IMR-90 (cell line): ENCODE measurements at regions not wholly inside any gene's neighbourhood (a gene's known extent, or its start where the extent isn't known, plus 50 kb on each side); places are given as distances from the start of the nearest gene placed in this dataset.

Experiments used
- ATAC-seq: fragments of 200-7000 bp; cut with Tn5 transposase; 2 replicates; pipeline ENCODE4 v1.9.1; 2020; ENCODE audit warnings: low read depth, mild to moderate bottlenecking, moderate library complexity
- BruUV-seq: library from RNA; stranded (reverse); fragments of 400-500 nt; replicated peaks from 2 replicates; lab custom pipeline; 2021; lab: Mats Ljungman, UMichigan
- CTCF ChIA-PET: fragments of 300-600 bp; formaldehyde crosslinking; extraction: SDS; loops from one replicate; lab custom pipeline; 2021; ENCODE audit warnings: antibody characterized with exemption; lab: Yijun Ruan, JAX
- POLR2A ChIA-PET: fragments of 300-600 bp; sonication (Branson Sonifier 250); formaldehyde crosslinking; loops from one replicate; lab custom pipeline; 2022; ENCODE audit warnings: antibody characterized with exemption; ENCODE audit not compliant: unreplicated experiment; lab: Charles Lee
- DNase-seq: peaks from one replicate; pipeline ENCODE4 v3.0.0; 2013
- H2AFZ ChIP-seq: replicated peaks from 2 replicates; pipeline ENCODE3; 2013; ENCODE audit warnings: low read length, mild to moderate bottlenecking; ENCODE audit not compliant: poor library complexity
- H2AK5ac ChIP-seq: 2 replicates; pipeline ENCODE4 v1.6.1; 2013; ENCODE audit warnings: low read depth, low read length, inconsistent platforms
- H2AK9ac ChIP-seq: replicated peaks from 2 replicates; pipeline ENCODE3; 2013; ENCODE audit warnings: mild to moderate bottlenecking, low read depth, low read length, moderate library complexity; ENCODE audit not compliant: poor library complexity
- H2BK120ac ChIP-seq: 2 replicates; pipeline ENCODE4 v1.6.1; 2013; ENCODE audit warnings: low read depth, low read length, inconsistent platforms
- H2BK15ac ChIP-seq: 3 replicates; pipeline ENCODE4 v1.6.1; 2013; ENCODE audit warnings: low read depth, low read length, inconsistent platforms
- H2BK20ac ChIP-seq: 2 replicates; pipeline ENCODE4 v1.6.1; 2013; ENCODE audit warnings: low read depth, mild to moderate bottlenecking, inconsistent platforms, low read length, moderate library complexity
- H2BK5ac ChIP-seq: 2 replicates; pipeline ENCODE4 v1.6.1; 2013; ENCODE audit warnings: mild to moderate bottlenecking, low read depth, low read length, inconsistent platforms; ENCODE audit not compliant: poor library complexity, severe bottlenecking
- H3K14ac ChIP-seq: replicated peaks from 2 replicates; pipeline ENCODE4 v1.6.1; 2013; ENCODE audit warnings: low read depth, low read length, inconsistent platforms
- H3K18ac ChIP-seq: 2 replicates; pipeline ENCODE4 v1.6.1; 2013; ENCODE audit warnings: low read depth, low read length, control low read depth
- H3K23ac ChIP-seq: 2 replicates; pipeline ENCODE4 v1.6.1; 2013; ENCODE audit warnings: low read depth, low read length, inconsistent platforms
- H3K27ac ChIP-seq: 2 replicates; pipeline ENCODE4 v1.5.1; 2013; ENCODE audit warnings: mild to moderate bottlenecking, control low read depth, low read length; ENCODE audit not compliant: insufficient read depth
- H3K27me3 ChIP-seq: 2 replicates; pipeline ENCODE4 v1.6.1; 2013; ENCODE audit warnings: low read length; ENCODE audit not compliant: control insufficient read depth, insufficient read depth
- H3K36me3 ChIP-seq: 2 replicates; pipeline ENCODE4 v1.6.1; 2013; ENCODE audit warnings: low read length, mixed read lengths; ENCODE audit not compliant: control insufficient read depth, insufficient read depth
- H3K4ac ChIP-seq: 2 replicates; pipeline ENCODE4 v1.6.1; 2013; ENCODE audit warnings: low read depth, low read length, inconsistent platforms
- H3K4me1 ChIP-seq: 2 replicates; pipeline ENCODE4 v1.6.1; 2013; ENCODE audit warnings: low read length, mixed read lengths; ENCODE audit not compliant: control insufficient read depth, insufficient read depth
- H3K4me2 ChIP-seq: 2 replicates; pipeline ENCODE4 v1.6.1; 2013; ENCODE audit warnings: low read depth, mild to moderate bottlenecking, control low read depth, low read length, moderate library complexity
- H3K4me3 ChIP-seq: 2 replicates; pipeline ENCODE4 v1.5.1; 2013; ENCODE audit warnings: low read depth, mild to moderate bottlenecking, control low read depth, low read length, moderate library complexity; ENCODE audit not compliant: insufficient read depth
- H3K56ac ChIP-seq: 2 replicates; pipeline ENCODE4 v1.6.1; 2013; ENCODE audit warnings: low read length, inconsistent platforms; ENCODE audit not compliant: insufficient read depth; ENCODE audit errors: extremely low read depth
- H3K79me1 ChIP-seq, 2 experiments: 2 replicates each; pipeline ENCODE4 v1.6.1; 2013; ENCODE audit warnings: low read length in 2 of 2, inconsistent platforms in 1 of 2, low read depth in 1 of 2
- H3K9ac ChIP-seq: 2 replicates; pipeline ENCODE4 v1.6.1; 2013; ENCODE audit warnings: low read depth, low read length, control low read depth
- H3K9me1 ChIP-seq: 2 replicates; pipeline ENCODE4 v1.6.1; 2013; ENCODE audit warnings: low read length, inconsistent platforms; ENCODE audit not compliant: insufficient read depth
- H3K9me3 ChIP-seq: 2 replicates; pipeline ENCODE4 v1.6.1; 2013; ENCODE audit warnings: low read length; ENCODE audit not compliant: control insufficient read depth, insufficient read depth
- H4K20me1 ChIP-seq: 2 replicates; pipeline ENCODE4 v1.6.1; 2013; ENCODE audit warnings: low read length, inconsistent platforms; ENCODE audit not compliant: insufficient read depth
- H4K5ac ChIP-seq: 2 replicates; pipeline ENCODE4 v1.6.1; 2013; ENCODE audit warnings: mild to moderate bottlenecking, low read depth, low read length, control low read depth
- H4K8ac ChIP-seq, 2 experiments: 2 replicates each; pipeline ENCODE4 v1.6.1; 2013; ENCODE audit warnings: low read depth in 2 of 2, low read length in 2 of 2, control low read depth in 1 of 2, inconsistent platforms in 1 of 2
- H4K91ac ChIP-seq: 2 replicates; pipeline ENCODE4 v1.6.1; 2013; ENCODE audit warnings: low read depth, low read length, inconsistent platforms; ENCODE audit not compliant: insufficient read depth
- CEBPB ChIP-seq: IDR thresholded peaks from 2 replicates; pipeline ENCODE4 v1.6.1; 2012; ENCODE audit warnings: low read depth, low read length, improper control_type of control experiment
- CHD1 ChIP-seq: IDR thresholded peaks from 2 replicates; pipeline ENCODE4 v1.6.1; 2012; ENCODE audit warnings: low read depth, low read length, improper control_type of control experiment
- CTCF ChIP-seq: conservative IDR thresholded peaks from 2 replicates; pipeline ENCODE4 v1.5.1; 2012; ENCODE audit warnings: mild to moderate bottlenecking, low read depth, low read length, improper control_type of control experiment
- FOS ChIP-seq: fragments of 150-350 bp; IDR thresholded peaks from 2 replicates; pipeline ENCODE4 v1.6.1; 2016; ENCODE audit warnings: low read depth, low read length
- MAFK ChIP-seq: IDR thresholded peaks from 2 replicates; pipeline ENCODE4 v1.6.1; 2012; ENCODE audit warnings: low read depth, low read length, improper control_type of control experiment
- MAZ ChIP-seq: IDR thresholded peaks from 2 replicates; pipeline ENCODE4 v1.6.1; 2012; ENCODE audit warnings: low read depth, mild to moderate bottlenecking, low read length, improper control_type of control experiment, moderate library complexity, borderline replicate concordance
- MXI1 ChIP-seq: IDR thresholded peaks from 2 replicates; pipeline ENCODE4 v1.6.1; 2012; ENCODE audit warnings: low read depth, mild to moderate bottlenecking, low read length, moderate library complexity, borderline replicate concordance
- NFE2L2 ChIP-seq: fragments of 150-350 bp; IDR thresholded peaks from 2 replicates; pipeline ENCODE4 v1.6.1; 2016; ENCODE audit warnings: low read depth, mild to moderate bottlenecking, low read length
- POLR2A ChIP-seq: IDR thresholded peaks from 2 replicates; pipeline ENCODE4 v1.6.1; 2012; ENCODE audit warnings: mild to moderate bottlenecking, low read depth, low read length
- RAD21 ChIP-seq: IDR thresholded peaks from 2 replicates; pipeline ENCODE4 v1.6.1; 2012; ENCODE audit warnings: low read length, improper control_type of control experiment
- RCOR1 ChIP-seq: IDR thresholded peaks from 2 replicates; pipeline ENCODE4 v1.6.1; 2012; ENCODE audit warnings: mild to moderate bottlenecking, low read length, improper control_type of control experiment; ENCODE audit not compliant: insufficient replicate concordance
- SMC3 ChIP-seq: fragments of 150-350 bp; IDR thresholded peaks from 2 replicates; pipeline ENCODE4 v1.6.1; 2016; ENCODE audit warnings: low read depth, mild to moderate bottlenecking, antibody characterized with exemption, low read length, moderate library complexity
- USF2 ChIP-seq: fragments of 150-350 bp; IDR thresholded peaks from 2 replicates; pipeline ENCODE4 v1.6.1; 2017; ENCODE audit warnings: mild to moderate bottlenecking, antibody characterized with exemption, low read length, low read depth
- WGBS, 2 experiments: methylation state at CpG; one replicate each; pipeline versions ENCODE4 v1.1.5 to v1.1.7; 2013; ENCODE audit warnings: missing lambda C conversion rate in 2 of 2; ENCODE audit not compliant: insufficient read length in 1 of 2; ENCODE audit errors: extremely low coverage in 2 of 2; 5-methylcytosine and 5-hydroxymethylcytosine counted together
- dilution Hi-C: fragments of 300-500 bp; cut with HindIII; formaldehyde crosslinking; loops from one replicate; pipeline ENCODE4 v1.14.3; 2018; ENCODE audit warnings: low sequenced_read_pairs; ENCODE audit not compliant: unreplicated experiment
- in situ Hi-C: fragments of 300-500 bp; cut with MboI; formaldehyde crosslinking; loops from 3 replicates; pipeline ENCODE4 v1.14.3; 2019; ENCODE audit warnings: low sequenced_read_pairs, inconsistent platforms, mixed read lengths
- intact Hi-C: fragments of 100-400 bp; cut with micrococcal nuclease; formaldehyde crosslinking; loops from 2 replicates; pipeline ENCODE4 v1.10.0; 2022
- TF ChIP-seq, protein P1 (sequence below): fragments of 150-350 bp; IDR thresholded peaks from 2 replicates; pipeline ENCODE4 v1.6.1; 2016; ENCODE audit warnings: low read depth, mild to moderate bottlenecking, low read length, moderate library complexity, borderline replicate concordance

- dilution Hi-C loops: no loop called here
- ATAC-seq: no peak
- BruUV-seq: no TSS peak
Measured at GRCh38 chr6:15911753-15912504, 217.0 kb upstream of the MYLIP start.

More at GRCh38 chr6:15911753-15912504, 217.0 kb upstream of the MYLIP start:
- Histone ChIP-seq H4K8ac (no peak overlapping the region), H3K9ac (no peak overlapping the region), H3K4me3 (no peak overlapping the region), H3K4me2 (no peak overlapping the region), H3K27ac (no peak overlapping the region), H2AK5ac (no peak overlapping the region), H2AFZ (no peak overlapping the region), H4K5ac (no peak overlapping the region), H3K14ac (no peak overlapping the region), H2AK9ac (no peak overlapping the region), H2BK15ac (no peak overlapping the region), H3K27me3 (peaks cover 13% of the 10 kb centered on the region), H3K4me1 (no peaks in the 10 kb centered on the region), H3K79me1 (no peaks in the 10 kb centered on the region), H3K36me3 (no peaks in the 10 kb centered on the region), H2BK5ac (no peak overlapping the region), H2BK20ac (no peak overlapping the region), H3K56ac (no peak overlapping the region), H2BK120ac (no peak overlapping the region), H3K23ac (no peak overlapping the region), H4K91ac (no peak overlapping the region), H4K20me1 (no peaks in the 10 kb centered on the region), H3K4ac (no peak overlapping the region), H3K9me1 (no peaks in the 10 kb centered on the region), H3K9me3 (no peaks in the 10 kb centered on the region), H3K18ac (no peak overlapping the region)
- no peak for DNase-seq
- POLR2A ChIA-PET: no interaction called here
- CTCF ChIA-PET: no interaction called here
- intact Hi-C loops (no loop called here), in situ Hi-C loops (no loop called here)
- no CpG with 5 or more reads among the region's 6 CpGs for WGBS, 2 experiments
- TF ChIP-seq MAFK (no peak), CHD1 (no peak), MAZ (no peak), CEBPB (no peak), MXI1 (no peak), CTCF (no peak), RCOR1 (no peak), FOS (no peak), USF2 (no peak), SMC3 (no peak), NFE2L2 (no peak), RAD21 (no peak), POLR2A (no peak)
- TF ChIP-seq, protein P1, sequence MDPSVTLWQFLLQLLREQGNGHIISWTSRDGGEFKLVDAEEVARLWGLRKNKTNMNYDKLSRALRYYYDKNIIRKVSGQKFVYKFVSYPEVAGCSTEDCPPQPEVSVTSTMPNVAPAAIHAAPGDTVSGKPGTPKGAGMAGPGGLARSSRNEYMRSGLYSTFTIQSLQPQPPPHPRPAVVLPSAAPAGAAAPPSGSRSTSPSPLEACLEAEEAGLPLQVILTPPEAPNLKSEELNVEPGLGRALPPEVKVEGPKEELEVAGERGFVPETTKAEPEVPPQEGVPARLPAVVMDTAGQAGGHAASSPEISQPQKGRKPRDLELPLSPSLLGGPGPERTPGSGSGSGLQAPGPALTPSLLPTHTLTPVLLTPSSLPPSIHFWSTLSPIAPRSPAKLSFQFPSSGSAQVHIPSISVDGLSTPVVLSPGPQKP: no peak
